Mucosa of descending colon (tissue), 3 donors: ENCODE measurements at regions not wholly inside any gene's neighbourhood (a gene's known extent, or its start where the extent isn't known, plus 50 kb on each side); places are given as distances from the start of the nearest gene placed in this dataset.

Experiments used
- ATAC-seq: fragments of 200-7000 bp; cut with Tn5 transposase; one replicate; pipeline ENCODE4 v1.9.1; 2020; ENCODE audit warnings: mild to moderate bottlenecking, moderate library complexity
- DNase-seq, 3 donors: peaks; one replicate each; pipeline ENCODE4 v3.0.0-alpha.2; 2020
- H3K36me3 ChIP-seq: fragments of 200-600 bp; one replicate; pipeline ENCODE4 v1.8.0; 2021; ENCODE audit warnings: low read depth, mild to moderate bottlenecking
- H3K4me1 ChIP-seq: fragments of 200-600 bp; one replicate; pipeline ENCODE4 v1.8.0; 2021; ENCODE audit warnings: low read depth, mild to moderate bottlenecking
- H3K4me3 ChIP-seq: fragments of 200-600 bp; one replicate; pipeline ENCODE4 v1.8.0; 2021; ENCODE audit warnings: mild to moderate bottlenecking
- H3K9me3 ChIP-seq: fragments of 200-600 bp; one replicate; pipeline ENCODE4 v1.8.0; 2021; ENCODE audit warnings: mild to moderate bottlenecking
- CTCF ChIP-seq: fragments of 200-600 bp; IDR thresholded peaks from one replicate; pipeline ENCODE4 v1.8.0; 2022; ENCODE audit warnings: antibody characterized with exemption, mild to moderate bottlenecking
- intact Hi-C, 2 donors: fragments of 100-400 bp; cut with DNase I in 1 of 2; cut with micrococcal nuclease in 1 of 2; formaldehyde crosslinking; loops; one replicate each; pipeline versions ENCODE4 v1.11.0 to v1.11.1; 2022; cut with DNase I, micrococcal nuclease
- donor health status: DM: no; HTN: no; CAD: no; lungs with moderate emphysema.
- donor health status: DM: no; HTN: no; CAD: no.
- donor health status: DM: no; HTN: yes; CAD: no.

- Histone ChIP-seq H3K4me3 (no peak overlapping the region), H3K4me1 (no peaks in the 10 kb centered on the region), H3K9me3 (no peaks in the 10 kb centered on the region), H3K36me3 (no peaks in the 10 kb centered on the region)
- intact Hi-C loops: no loop called here
- no peak for ATAC-seq
- no peak for DNase-seq
- no peak for TF ChIP-seq CTCF
Measured at GRCh38 chr7:67423065-67423464, 426.4 kb downstream of the TYW1 start.

DNA sequence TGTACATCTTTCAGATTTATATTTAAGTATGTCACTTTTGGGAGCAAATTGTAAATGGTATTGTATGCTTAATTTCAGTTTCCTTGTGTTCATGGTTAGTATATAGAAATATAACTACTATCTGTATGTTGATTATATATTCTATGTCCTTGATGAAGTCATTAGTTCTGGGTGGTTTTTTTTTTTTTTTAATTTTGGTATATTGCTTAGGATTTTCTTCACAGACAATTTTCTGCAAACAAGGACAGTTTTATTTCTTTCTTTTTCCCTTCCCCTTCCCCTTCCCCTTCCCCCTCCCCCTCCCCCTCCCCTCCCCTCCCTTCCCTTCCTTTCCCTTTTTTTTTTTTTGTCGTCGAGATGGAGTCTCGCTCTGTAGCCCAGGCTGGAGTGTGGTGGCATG is 430.0 kb downstream of the TYW1 start:
- intact Hi-C loops: no loop called here
- no peak for TF ChIP-seq CTCF
- Histone ChIP-seq H3K4me3 (no peak overlapping the region), H3K4me1 (no peaks in the 10 kb centered on the region), H3K36me3 (no peaks in the 10 kb centered on the region), H3K9me3 (no peaks in the 10 kb centered on the region)
- ATAC-seq (no peak), DNase-seq (no peak)

GRCh38 chr7:67429735-67430134 is 433.1 kb downstream of the TYW1 start:
- Histone ChIP-seq H3K36me3 (no peaks in the 10 kb centered on the region), H3K9me3 (no peaks in the 10 kb centered on the region), H3K4me3 (no peak overlapping the region), H3K4me1 (no peaks in the 10 kb centered on the region)
- ATAC-seq (no peak), DNase-seq (no peak)
- no peak for TF ChIP-seq CTCF
- intact Hi-C loops: no loop called here

- intact Hi-C loops: no loop called here
- no peak for TF ChIP-seq CTCF
- no peaks in the 10 kb centered on the region for H3K36me3 ChIP-seq
- DNase-seq (no peak), ATAC-seq (no peak)
- no peak overlapping the region for H3K4me3 ChIP-seq
- no peaks in the 10 kb centered on the region for H3K9me3 ChIP-seq
- no peaks in the 10 kb centered on the region for H3K4me1 ChIP-seq
Measured at GRCh38 chr7:67432536-67433234, 436.1 kb downstream of the TYW1 start.

GRCh38 chr7:67435894-67436535 is 439.4 kb downstream of the TYW1 start:
- DNase-seq (no peak), ATAC-seq (no peak)
- Histone ChIP-seq H3K4me1 (no peaks in the 10 kb centered on the region), H3K36me3 (no peaks in the 10 kb centered on the region), H3K9me3 (no peaks in the 10 kb centered on the region), H3K4me3 (no peak overlapping the region)
- TF ChIP-seq CTCF: no peak
- intact Hi-C loops: no loop called here
